ENCODE measurements at regions not wholly inside any gene's neighbourhood (a gene's known extent, or its start where the extent isn't known, plus 50 kb on each side); places are given as distances from the start of the nearest gene placed in this dataset.

- no peak for ATAC-seq (ENCODE audit: low FRiP score)
- DNase-seq (ENCODE audit: low spot score): no peak
- TF ChIP-seq, protein P1, sequence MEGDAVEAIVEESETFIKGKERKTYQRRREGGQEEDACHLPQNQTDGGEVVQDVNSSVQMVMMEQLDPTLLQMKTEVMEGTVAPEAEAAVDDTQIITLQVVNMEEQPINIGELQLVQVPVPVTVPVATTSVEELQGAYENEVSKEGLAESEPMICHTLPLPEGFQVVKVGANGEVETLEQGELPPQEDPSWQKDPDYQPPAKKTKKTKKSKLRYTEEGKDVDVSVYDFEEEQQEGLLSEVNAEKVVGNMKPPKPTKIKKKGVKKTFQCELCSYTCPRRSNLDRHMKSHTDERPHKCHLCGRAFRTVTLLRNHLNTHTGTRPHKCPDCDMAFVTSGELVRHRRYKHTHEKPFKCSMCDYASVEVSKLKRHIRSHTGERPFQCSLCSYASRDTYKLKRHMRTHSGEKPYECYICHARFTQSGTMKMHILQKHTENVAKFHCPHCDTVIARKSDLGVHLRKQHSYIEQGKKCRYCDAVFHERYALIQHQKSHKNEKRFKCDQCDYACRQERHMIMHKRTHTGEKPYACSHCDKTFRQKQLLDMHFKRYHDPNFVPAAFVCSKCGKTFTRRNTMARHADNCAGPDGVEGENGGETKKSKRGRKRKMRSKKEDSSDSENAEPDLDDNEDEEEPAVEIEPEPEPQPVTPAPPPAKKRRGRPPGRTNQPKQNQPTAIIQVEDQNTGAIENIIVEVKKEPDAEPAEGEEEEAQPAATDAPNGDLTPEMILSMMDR (IDR thresholded peaks at IDR 0.05): no peak
These were observed 289.4 kb downstream of the TOX3 start for GRCh38 chr16:52257534-52257933.

- ATAC-seq (ENCODE audit: low FRiP score): no peak
- TF ChIP-seq, protein P1 (IDR thresholded peaks at IDR 0.05): no peak
- DNase-seq (ENCODE audit: low spot score): no peak
These were observed 290.4 kb downstream of the TOX3 start for GRCh38 chr16:52256310-52257078.

- DNase-seq (ENCODE audit: low spot score): no peak
- TF ChIP-seq, protein P1 (IDR thresholded peaks at IDR 0.05): no peak
These were observed 292.2 kb downstream of the TOX3 start for GRCh38 chr16:52254746-52255145.

DNA sequence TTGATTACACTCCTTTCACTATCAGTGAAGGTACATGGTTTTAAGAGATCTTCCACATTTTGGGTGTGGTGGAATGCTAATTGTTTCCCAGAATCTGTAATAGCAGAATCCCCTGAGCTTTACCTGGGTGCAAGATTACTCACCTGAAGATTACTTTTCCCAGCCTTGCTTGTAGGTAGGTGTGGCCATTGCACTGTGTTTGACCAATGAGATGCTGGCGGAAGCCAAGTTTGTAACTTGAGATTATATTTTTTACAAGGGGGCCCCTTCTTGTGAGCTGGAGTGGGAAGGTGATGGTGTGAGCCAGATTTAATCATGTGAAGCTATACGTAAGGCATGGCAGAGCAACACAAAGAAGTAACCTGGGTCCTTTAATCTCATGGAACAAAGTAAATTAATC lies 294.3 kb downstream of the TOX3 start:
- DNase-seq (ENCODE audit: low spot score) (no peak), ATAC-seq (ENCODE audit: low FRiP score) (no peak)
- TF ChIP-seq, protein P1 (IDR thresholded peaks at IDR 0.05): no peak

More at GRCh38 chr16:52254746-52255145, 292.2 kb downstream of the TOX3 start:
- ATAC-seq (ENCODE audit: low FRiP score): no peak

DNA sequence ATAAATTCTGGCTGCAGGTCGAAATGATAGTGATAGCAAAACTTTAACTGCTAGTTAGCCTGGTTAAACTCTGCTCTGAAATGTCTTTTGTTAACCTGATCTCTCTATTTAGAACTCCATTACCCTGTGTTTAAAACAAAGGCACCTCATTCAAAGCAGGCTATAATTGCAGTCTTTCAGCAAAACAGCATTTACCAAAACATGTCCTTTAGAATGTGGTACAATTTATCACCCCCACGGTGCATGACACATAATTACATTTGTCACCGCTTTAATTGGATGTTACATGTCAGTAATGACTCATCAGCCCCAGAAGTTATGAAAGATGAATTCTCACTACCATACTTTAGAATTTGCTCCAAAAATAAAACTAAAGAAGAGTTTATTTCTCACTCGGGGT lies 295.4 kb downstream of the TOX3 start:
- TF ChIP-seq, protein P1 (IDR thresholded peaks at IDR 0.05): no peak
- ATAC-seq (ENCODE audit: low FRiP score) (no peak), DNase-seq (ENCODE audit: low spot score) (no peak)

DNA sequence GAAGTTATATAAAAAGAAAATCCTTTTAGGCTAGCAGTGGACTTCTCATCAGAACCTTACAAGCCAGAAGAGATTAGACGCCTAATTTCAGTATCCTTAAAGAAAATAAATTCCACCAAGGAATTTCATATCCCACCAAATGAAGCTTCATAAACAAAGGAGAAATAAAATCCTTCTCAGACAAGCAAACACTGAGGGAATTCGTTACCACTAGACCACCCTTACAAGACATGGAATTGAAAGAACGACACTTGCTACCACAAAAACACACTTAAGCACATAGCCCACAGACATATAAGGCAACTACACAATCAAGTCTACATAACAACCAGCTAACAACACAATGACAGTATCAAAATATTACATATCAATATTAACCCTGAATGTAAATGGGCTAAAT lies 299.2 kb downstream of the TOX3 start:
- TF ChIP-seq, protein P1 (IDR thresholded peaks at IDR 0.05): no peak
- no peak for ATAC-seq (ENCODE audit: low FRiP score)
- DNase-seq (ENCODE audit: low spot score): no peak

DNA sequence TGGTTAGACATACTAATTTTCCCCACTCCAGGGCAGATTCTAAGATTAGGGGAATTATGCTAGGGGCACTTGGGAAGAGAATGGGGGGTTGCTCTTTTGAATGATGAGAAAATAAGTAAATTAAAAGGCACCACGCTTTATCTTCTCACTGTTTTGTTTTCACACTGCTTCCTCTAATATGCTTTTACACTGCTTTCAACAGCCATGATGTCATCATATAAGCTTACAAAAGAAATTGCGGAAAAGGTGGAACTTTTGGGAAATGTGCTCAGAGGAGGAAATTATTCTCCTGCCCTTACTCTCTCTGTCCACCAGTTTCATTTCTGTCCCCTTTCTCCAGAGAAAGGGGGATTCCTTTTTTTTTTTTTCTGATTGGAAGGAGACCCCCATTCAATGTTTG lies 308.2 kb downstream of the TOX3 start:
- DNase-seq (ENCODE audit: low spot score) (no peak), ATAC-seq (ENCODE audit: low FRiP score) (no peak)
- TF ChIP-seq, protein P1 (IDR thresholded peaks at IDR 0.05): no peak

Data from omental fat pad (tissue), 3 donors.